ENCODE measurements at regions not wholly inside any gene's neighbourhood (a gene's known extent, or its start where the extent isn't known, plus 50 kb on each side); places are given as distances from the start of the nearest gene placed in this dataset.

DNA sequence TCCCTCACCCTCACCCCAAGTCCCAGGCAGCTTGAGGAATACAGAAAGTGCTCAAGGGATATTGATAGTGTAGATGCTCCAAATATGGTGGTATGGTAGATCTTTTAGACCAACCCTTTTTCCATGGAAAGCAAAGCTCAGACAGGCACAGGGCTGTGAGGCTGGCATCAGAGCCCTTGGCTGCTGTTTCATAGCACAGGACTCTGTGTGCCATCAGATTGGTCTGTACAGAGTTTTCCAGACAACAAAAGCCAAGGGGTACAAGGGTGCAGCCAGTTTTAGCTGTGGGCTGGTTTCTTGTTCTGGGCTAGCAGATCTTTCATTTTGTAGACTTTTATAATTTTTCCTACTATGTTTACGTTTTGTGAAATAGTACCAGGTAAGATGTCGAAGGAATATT lies 296.9 kb upstream of the TNP1 start:
- TF ChIP-seq, protein P1, sequence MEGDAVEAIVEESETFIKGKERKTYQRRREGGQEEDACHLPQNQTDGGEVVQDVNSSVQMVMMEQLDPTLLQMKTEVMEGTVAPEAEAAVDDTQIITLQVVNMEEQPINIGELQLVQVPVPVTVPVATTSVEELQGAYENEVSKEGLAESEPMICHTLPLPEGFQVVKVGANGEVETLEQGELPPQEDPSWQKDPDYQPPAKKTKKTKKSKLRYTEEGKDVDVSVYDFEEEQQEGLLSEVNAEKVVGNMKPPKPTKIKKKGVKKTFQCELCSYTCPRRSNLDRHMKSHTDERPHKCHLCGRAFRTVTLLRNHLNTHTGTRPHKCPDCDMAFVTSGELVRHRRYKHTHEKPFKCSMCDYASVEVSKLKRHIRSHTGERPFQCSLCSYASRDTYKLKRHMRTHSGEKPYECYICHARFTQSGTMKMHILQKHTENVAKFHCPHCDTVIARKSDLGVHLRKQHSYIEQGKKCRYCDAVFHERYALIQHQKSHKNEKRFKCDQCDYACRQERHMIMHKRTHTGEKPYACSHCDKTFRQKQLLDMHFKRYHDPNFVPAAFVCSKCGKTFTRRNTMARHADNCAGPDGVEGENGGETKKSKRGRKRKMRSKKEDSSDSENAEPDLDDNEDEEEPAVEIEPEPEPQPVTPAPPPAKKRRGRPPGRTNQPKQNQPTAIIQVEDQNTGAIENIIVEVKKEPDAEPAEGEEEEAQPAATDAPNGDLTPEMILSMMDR (IDR thresholded peaks at IDR 0.05) = no peak
- TF ChIP-seq POLR2AphosphoS5 (IDR thresholded peaks at IDR 0.05) = no peak
